ENCODE measurements at regions not wholly inside any gene's neighbourhood (a gene's known extent, or its start where the extent isn't known, plus 50 kb on each side); places are given as distances from the start of the nearest gene placed in this dataset.
A peak's percentile ranks its signal among the peaks of the same experiment; 100 is the strongest.

DNA sequence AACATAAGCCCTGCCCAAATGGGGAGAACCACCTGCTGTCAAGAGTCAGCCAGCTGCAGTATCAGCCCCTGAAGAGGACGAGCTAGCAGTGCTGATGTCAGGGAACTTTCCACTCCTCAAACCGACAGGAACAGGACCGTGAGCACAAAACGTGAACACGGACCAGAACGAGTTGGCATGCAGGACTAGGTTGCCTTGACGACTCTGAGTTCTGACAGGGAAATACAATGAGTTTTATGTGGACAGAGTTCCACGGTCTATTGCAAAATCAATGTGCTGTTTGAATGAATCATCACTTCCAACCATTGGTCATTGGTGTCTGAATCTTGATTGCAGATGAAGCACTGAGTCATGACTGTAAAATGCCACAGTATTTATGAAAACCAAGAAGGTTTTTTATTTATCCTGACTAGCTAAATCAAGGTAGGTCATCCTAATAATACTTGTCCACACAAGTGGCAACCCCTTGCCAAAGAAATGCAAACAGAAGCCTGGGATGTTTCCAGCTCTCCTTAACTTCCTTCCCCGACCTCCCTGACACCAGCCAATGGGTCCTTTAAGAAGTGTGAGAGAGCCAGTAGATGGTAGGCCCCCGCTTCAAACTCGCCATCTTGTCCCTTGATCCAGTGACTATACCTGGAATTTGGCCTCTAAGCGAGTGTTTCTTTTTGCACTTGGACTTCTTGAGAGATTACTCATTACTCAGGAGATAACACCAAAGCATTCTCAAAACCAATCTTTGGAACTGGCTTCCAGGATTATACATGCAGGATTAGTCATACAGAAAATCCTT, 119.6 kb downstream of the ASB7 start:
- no peaks in the 10 kb centered on the region for H3K36me3 ChIP-seq (ENCODE audit: control insufficient read depth in 1 of 2, insufficient read depth in 2 of 2, low read length in 2 of 2)
- peaks cover 56 to 88% of the 10 kb centered on the region in 2 experiments for H3K4me1 ChIP-seq (ENCODE audit: control insufficient read depth in 1 of 2, insufficient read depth in 2 of 2, low read length in 2 of 2)
- ChIA-PET CTCF (interaction anchor here (0.8 to 1.8 kb wide), 4 partner anchors 15 to 151 kb away, joined by 3 to 8 read pairs (median 3); no protein-coding TSS in a partner anchor), RAD21 (ENCODE audit: low non-redundant PET in 1 of 2, low total read pairs in 2 of 2, uncharacterized antibody in 2 of 2, unreplicated experiment in 2 of 2) (interaction anchor here (1.2 to 1.7 kb wide), 2 partner anchors 9 to 10 kb away, joined by 4 to 5 read pairs; no protein-coding TSS in a partner anchor), POLR2A (interaction anchor here (1.3 to 3.0 kb wide), 5 partner anchors 9 to 151 kb away, joined by 3 to 29 read pairs (median 4); no protein-coding TSS in a partner anchor)
- no peaks in the 10 kb centered on the region for H3K79me2 ChIP-seq (ENCODE audit: insufficient read depth, low read length)
- intact Hi-C loops (cut with micrococcal nuclease), result loop anchor here (5.0 kb wide), 1 partner anchor 150 kb away; no protein-coding TSS in a partner anchor
- H3K9me2 ChIP-seq (ENCODE audit: insufficient read depth), result no peaks in the 10 kb centered on the region
- TF ChIP-seq EZH2 (IDR thresholded peaks at IDR 0.05) (no peak), TCF7L2 (IDR thresholded peaks at IDR 0.05; ENCODE audit: borderline replicate concordance, extremely low read depth, insufficient read depth, insufficient read length) (peak; percentile 25), SRF (IDR thresholded peaks at IDR 0.05; ENCODE audit: low read depth) (no peak), CBX3 (IDR thresholded peaks at IDR 0.05; ENCODE audit: low read depth) (no peak), RAD21 (IDR thresholded peaks at IDR 0.05; ENCODE audit: low read depth) (no peak), YY1 (IDR thresholded peaks at IDR 0.05; ENCODE audit: extremely low read depth, insufficient replicate concordance, low read depth, low read length) (peak; percentile 84), SP1 (IDR thresholded peaks at IDR 0.05; ENCODE audit: low read depth) (no peak), POLR2AphosphoS5 (IDR thresholded peaks at IDR 0.05; ENCODE audit: low read depth, low read length) (peak; percentile 55), JUND (IDR thresholded peaks at IDR 0.05) (no peak), ZFX (IDR thresholded peaks at IDR 0.05) (no peak), CEBPB (IDR thresholded peaks at IDR 0.05; ENCODE audit: low read depth) (no peak)
- TF ChIP-seq, protein P1, sequence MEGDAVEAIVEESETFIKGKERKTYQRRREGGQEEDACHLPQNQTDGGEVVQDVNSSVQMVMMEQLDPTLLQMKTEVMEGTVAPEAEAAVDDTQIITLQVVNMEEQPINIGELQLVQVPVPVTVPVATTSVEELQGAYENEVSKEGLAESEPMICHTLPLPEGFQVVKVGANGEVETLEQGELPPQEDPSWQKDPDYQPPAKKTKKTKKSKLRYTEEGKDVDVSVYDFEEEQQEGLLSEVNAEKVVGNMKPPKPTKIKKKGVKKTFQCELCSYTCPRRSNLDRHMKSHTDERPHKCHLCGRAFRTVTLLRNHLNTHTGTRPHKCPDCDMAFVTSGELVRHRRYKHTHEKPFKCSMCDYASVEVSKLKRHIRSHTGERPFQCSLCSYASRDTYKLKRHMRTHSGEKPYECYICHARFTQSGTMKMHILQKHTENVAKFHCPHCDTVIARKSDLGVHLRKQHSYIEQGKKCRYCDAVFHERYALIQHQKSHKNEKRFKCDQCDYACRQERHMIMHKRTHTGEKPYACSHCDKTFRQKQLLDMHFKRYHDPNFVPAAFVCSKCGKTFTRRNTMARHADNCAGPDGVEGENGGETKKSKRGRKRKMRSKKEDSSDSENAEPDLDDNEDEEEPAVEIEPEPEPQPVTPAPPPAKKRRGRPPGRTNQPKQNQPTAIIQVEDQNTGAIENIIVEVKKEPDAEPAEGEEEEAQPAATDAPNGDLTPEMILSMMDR (IDR thresholded peaks at IDR 0.05 in 2 of 3, conservative IDR thresholded peaks at IDR 0.05 in 1 of 3; ENCODE audit: borderline replicate concordance in 1 of 3, insufficient read depth in 1 of 3, low read depth in 2 of 3, low read length in 2 of 3), result no peak
- TF ChIP-seq, protein P2, sequence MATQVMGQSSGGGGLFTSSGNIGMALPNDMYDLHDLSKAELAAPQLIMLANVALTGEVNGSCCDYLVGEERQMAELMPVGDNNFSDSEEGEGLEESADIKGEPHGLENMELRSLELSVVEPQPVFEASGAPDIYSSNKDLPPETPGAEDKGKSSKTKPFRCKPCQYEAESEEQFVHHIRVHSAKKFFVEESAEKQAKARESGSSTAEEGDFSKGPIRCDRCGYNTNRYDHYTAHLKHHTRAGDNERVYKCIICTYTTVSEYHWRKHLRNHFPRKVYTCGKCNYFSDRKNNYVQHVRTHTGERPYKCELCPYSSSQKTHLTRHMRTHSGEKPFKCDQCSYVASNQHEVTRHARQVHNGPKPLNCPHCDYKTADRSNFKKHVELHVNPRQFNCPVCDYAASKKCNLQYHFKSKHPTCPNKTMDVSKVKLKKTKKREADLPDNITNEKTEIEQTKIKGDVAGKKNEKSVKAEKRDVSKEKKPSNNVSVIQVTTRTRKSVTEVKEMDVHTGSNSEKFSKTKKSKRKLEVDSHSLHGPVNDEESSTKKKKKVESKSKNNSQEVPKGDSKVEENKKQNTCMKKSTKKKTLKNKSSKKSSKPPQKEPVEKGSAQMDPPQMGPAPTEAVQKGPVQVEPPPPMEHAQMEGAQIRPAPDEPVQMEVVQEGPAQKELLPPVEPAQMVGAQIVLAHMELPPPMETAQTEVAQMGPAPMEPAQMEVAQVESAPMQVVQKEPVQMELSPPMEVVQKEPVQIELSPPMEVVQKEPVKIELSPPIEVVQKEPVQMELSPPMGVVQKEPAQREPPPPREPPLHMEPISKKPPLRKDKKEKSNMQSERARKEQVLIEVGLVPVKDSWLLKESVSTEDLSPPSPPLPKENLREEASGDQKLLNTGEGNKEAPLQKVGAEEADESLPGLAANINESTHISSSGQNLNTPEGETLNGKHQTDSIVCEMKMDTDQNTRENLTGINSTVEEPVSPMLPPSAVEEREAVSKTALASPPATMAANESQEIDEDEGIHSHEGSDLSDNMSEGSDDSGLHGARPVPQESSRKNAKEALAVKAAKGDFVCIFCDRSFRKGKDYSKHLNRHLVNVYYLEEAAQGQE (IDR thresholded peaks at IDR 0.05; ENCODE audit: low read depth), result no peak
- TF ChIP-seq, protein P3, sequence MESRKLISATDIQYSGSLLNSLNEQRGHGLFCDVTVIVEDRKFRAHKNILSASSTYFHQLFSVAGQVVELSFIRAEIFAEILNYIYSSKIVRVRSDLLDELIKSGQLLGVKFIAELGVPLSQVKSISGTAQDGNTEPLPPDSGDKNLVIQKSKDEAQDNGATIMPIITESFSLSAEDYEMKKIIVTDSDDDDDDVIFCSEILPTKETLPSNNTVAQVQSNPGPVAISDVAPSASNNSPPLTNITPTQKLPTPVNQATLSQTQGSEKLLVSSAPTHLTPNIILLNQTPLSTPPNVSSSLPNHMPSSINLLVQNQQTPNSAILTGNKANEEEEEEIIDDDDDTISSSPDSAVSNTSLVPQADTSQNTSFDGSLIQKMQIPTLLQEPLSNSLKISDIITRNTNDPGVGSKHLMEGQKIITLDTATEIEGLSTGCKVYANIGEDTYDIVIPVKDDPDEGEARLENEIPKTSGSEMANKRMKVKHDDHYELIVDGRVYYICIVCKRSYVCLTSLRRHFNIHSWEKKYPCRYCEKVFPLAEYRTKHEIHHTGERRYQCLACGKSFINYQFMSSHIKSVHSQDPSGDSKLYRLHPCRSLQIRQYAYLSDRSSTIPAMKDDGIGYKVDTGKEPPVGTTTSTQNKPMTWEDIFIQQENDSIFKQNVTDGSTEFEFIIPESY (IDR thresholded peaks at IDR 0.05; ENCODE audit: extremely low read depth, insufficient replicate concordance, low read length), result peak; percentile 42
- no TSS peak for BruUV-seq (replicated peaks)
- ATAC-seq, result peak; percentile 77
- peak overlapping the region; percentile 94 for H3K27ac ChIP-seq (ENCODE audit: low read depth, low read length)
- no peak overlapping the region for H2AFZ ChIP-seq (ENCODE audit: low read depth, low read length, poor library complexity, severe bottlenecking)
- H3K9me3 ChIP-seq (ENCODE audit: control insufficient read depth in 1 of 2, insufficient read depth in 1 of 2, low read depth in 1 of 2, low read length in 2 of 2), result no peaks in the 10 kb centered on the region
- H3K27me3 ChIP-seq (ENCODE audit: insufficient read depth, low read length), result no peaks in the 10 kb centered on the region
- peak overlapping the region; percentile 67 for H3K9ac ChIP-seq (ENCODE audit: low read length)
- H3K4me2 ChIP-seq (ENCODE audit: low read length), result peak overlapping the region; percentile 65
- no peaks in the 10 kb centered on the region for H4K20me1 ChIP-seq (ENCODE audit: insufficient read depth)
- peak overlapping the region; percentile 6; a peak in 2 of 4 replicates for H3K4me3 ChIP-seq (replicated peaks in 1 of 2; ENCODE audit: low read depth in 1 of 2, low read length in 2 of 2)
- DNase-seq (ENCODE audit: low read depth, low spot score), result peak; percentile 97
